Loucy (cell line): ENCODE measurements at regions not wholly inside any gene's neighbourhood (a gene's known extent, or its start where the extent isn't known, plus 50 kb on each side); places are given as distances from the start of the nearest gene placed in this dataset.
"Not testable (repeated sequence)": the region's sequence is repeated elsewhere in the genome, so short reads cannot be mapped to it uniquely, and the experiment has no call there.

Source experiments
- H2AFZ ChIP-seq: fragments of 200-600 bp; sonication (generic); 2 replicates; pipeline ENCODE4 v1.6.0; 2016; ENCODE audit warnings: antibody characterized with exemption, mild to moderate bottlenecking, low read length, moderate library complexity
- H3F3A ChIP-seq: fragments of 200-600 bp; 2 replicates; pipeline ENCODE4 v1.6.0; 2016; ENCODE audit warnings: antibody characterized with exemption, low read depth, mild to moderate bottlenecking
- H3K27me3 ChIP-seq: fragments of 200-600 bp; sonication (generic); 2 replicates; pipeline ENCODE4 v1.6.1; 2014; ENCODE audit warnings: low read length, mild to moderate bottlenecking; ENCODE audit not compliant: insufficient read depth, poor library complexity, severe bottlenecking
- H3K36me3 ChIP-seq: fragments of 200-600 bp; sonication (generic); 2 replicates; pipeline ENCODE4 v1.6.1; 2016; ENCODE audit warnings: low read length; ENCODE audit not compliant: insufficient read depth
- H3K4me1 ChIP-seq: fragments of 200-600 bp; sonication (generic); 2 replicates; pipeline ENCODE4 v1.5.1; 2014; ENCODE audit warnings: low read length, mild to moderate bottlenecking; ENCODE audit not compliant: insufficient read depth, poor library complexity, severe bottlenecking
- H3K4me2 ChIP-seq: fragments of 200-600 bp; sonication (generic); 2 replicates; pipeline ENCODE4 v1.6.0; 2014; ENCODE audit warnings: antibody characterized with exemption, low read length, low read depth, mild to moderate bottlenecking; ENCODE audit not compliant: poor library complexity, severe bottlenecking
- H3K4me3 ChIP-seq: fragments of 200-600 bp; sonication (generic); 2 replicates; pipeline ENCODE4 v1.5.1; 2014; ENCODE audit warnings: low read length, mild to moderate bottlenecking, mixed read lengths; ENCODE audit not compliant: poor library complexity, severe bottlenecking
- H3K79me2 ChIP-seq: fragments of 200-600 bp; sonication (generic); 2 replicates; pipeline ENCODE4 v1.6.1; 2014; ENCODE audit warnings: low read length; ENCODE audit not compliant: insufficient read depth
- H3K9ac ChIP-seq: fragments of 200-600 bp; sonication (generic); 2 replicates; pipeline ENCODE4 v1.6.0; 2014; ENCODE audit warnings: mild to moderate bottlenecking, low read depth, low read length, moderate library complexity; ENCODE audit not compliant: poor library complexity, severe bottlenecking
- H3K9me2 ChIP-seq: fragments of 200-600 bp; sonication (generic); replicated peaks from 2 replicates; pipeline ENCODE4 v1.6.1; 2016; ENCODE audit warnings: low read depth, low read length, mixed read lengths
- H3K9me3 ChIP-seq: fragments of 200-600 bp; sonication (generic); 2 replicates; pipeline ENCODE4 v1.6.1; 2014; ENCODE audit warnings: mild to moderate bottlenecking, antibody characterized with exemption, low read length, low read depth; ENCODE audit not compliant: insufficient read depth
- H4K20me1 ChIP-seq: fragments of 200-600 bp; sonication (generic); 2 replicates; pipeline ENCODE4 v1.6.0; 2014; ENCODE audit warnings: antibody characterized with exemption, low read length, mild to moderate bottlenecking; ENCODE audit not compliant: insufficient read depth, poor library complexity, severe bottlenecking
- EZH2phosphoT487 ChIP-seq: fragments of 200-600 bp; IDR thresholded peaks from 2 replicates; pipeline ENCODE4 v1.6.1; 2018; ENCODE audit warnings: antibody characterized with exemption, mild to moderate bottlenecking, moderate library complexity, borderline replicate concordance
- TF ChIP-seq, protein P1 (sequence below): fragments of 200-600 bp; sonication (generic); conservative IDR thresholded peaks from 2 replicates; pipeline ENCODE4 v1.5.1; 2014; ENCODE audit warnings: mild to moderate bottlenecking, antibody characterized with exemption, low read length

DNA sequence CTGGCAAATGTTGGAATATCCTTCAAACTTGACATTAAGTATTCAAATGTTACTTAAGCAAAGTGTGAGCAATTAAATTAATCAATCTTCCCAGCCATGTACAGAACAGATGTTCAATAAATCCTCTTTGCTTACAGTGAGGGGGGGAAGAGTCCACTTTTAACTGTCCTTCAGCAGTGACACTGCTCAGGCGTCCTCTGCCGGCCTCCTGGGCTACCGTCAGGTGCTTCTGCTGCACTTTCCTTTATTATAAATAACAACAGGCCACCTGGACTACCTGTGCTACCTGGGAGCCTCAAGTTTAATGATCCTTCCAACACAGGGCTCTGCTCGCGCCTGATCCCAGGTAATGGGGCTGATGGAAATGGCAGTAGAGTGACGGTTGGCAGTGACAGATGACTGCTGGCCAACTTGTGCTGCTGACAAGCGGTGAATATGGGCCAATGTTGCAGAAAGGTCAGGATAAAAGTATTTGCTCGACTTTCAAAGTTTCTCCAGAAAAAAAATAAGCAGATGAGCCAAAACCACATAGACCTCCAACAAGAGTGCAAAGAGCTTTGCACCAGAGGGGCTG, 460.0 kb upstream of the ZNF507 start:
- Histone ChIP-seq H3K4me1 (no peaks in the 10 kb centered on the region), H3F3A (no peaks in the 10 kb centered on the region), H3K4me2 (no peak overlapping the region), H3K36me3 (no peaks in the 10 kb centered on the region), H4K20me1 (no peaks in the 10 kb centered on the region), H3K9me3 (0 out of 2 replicates have a peak, but pooled peaks cover 6% of the 10 kb centered on the region), H2AFZ (no peak overlapping the region), H3K79me2 (no peaks in the 10 kb centered on the region), H3K9me2 (no peaks in the 10 kb centered on the region), H3K4me3 (no peak overlapping the region), H3K27me3 (no peaks in the 10 kb centered on the region), H3K9ac (no peak overlapping the region)
- no peak for TF ChIP-seq EZH2phosphoT487
- TF ChIP-seq, protein P1, sequence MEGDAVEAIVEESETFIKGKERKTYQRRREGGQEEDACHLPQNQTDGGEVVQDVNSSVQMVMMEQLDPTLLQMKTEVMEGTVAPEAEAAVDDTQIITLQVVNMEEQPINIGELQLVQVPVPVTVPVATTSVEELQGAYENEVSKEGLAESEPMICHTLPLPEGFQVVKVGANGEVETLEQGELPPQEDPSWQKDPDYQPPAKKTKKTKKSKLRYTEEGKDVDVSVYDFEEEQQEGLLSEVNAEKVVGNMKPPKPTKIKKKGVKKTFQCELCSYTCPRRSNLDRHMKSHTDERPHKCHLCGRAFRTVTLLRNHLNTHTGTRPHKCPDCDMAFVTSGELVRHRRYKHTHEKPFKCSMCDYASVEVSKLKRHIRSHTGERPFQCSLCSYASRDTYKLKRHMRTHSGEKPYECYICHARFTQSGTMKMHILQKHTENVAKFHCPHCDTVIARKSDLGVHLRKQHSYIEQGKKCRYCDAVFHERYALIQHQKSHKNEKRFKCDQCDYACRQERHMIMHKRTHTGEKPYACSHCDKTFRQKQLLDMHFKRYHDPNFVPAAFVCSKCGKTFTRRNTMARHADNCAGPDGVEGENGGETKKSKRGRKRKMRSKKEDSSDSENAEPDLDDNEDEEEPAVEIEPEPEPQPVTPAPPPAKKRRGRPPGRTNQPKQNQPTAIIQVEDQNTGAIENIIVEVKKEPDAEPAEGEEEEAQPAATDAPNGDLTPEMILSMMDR = no peak

DNA sequence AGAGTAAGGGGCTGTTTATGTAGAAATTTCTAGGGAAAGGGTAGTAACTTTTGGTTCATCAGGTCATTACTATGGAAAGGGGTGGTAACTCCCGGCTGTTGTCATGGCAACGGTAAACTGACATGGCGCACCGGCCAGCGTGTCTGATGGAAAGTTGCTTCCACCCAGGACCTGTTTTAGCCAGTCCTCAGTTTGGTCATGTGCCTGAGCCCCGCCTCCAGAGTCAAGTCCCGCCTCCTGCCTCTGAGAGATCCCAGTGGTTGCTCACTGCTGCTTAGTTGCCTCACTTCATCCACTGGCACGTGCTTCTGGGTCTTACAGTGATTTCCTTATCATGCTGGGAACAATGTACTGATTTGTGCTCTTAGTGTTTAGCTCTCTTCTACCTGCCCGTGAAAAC, 455.2 kb upstream of the ZNF507 start:
- Histone ChIP-seq H3K9me3 (peaks cover 3% of the 10 kb centered on the region; the same call in 1 of the 2 replicates), H3K4me1 (no peaks in the 10 kb centered on the region), H4K20me1 (no peaks in the 10 kb centered on the region), H2AFZ (no peak overlapping the region), H3K4me3 (no peak overlapping the region), H3K9ac (no peak overlapping the region), H3K36me3 (no peaks in the 10 kb centered on the region), H3K9me2 (no peaks in the 10 kb centered on the region), H3K27me3 (no peaks in the 10 kb centered on the region), H3K79me2 (no peaks in the 10 kb centered on the region), H3K4me2 (no peak overlapping the region), H3F3A (no peaks in the 10 kb centered on the region)
- TF ChIP-seq EZH2phosphoT487 = no peak
- TF ChIP-seq, protein P1 = no peak

DNA sequence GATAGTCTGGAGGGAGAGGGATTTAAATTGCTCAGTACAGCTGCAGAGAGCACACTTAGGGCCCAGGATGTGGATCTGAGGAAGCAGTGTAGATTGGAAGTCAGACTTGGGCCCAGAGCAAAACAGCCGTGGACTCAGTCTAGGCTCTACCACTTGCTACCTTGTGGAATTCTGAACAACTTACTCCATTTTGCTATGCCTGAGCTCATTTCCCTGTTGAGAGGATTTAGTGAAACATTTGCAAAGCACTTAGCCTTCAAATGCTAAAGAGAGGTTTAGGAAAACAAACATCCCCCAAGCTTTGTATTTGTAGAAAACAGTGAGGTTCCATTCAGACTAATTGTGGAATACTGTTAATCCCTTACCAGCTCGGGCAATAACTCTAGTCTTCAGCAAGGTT, 453.4 kb upstream of the ZNF507 start:
- Histone ChIP-seq H3K9me2 (no peaks in the 10 kb centered on the region), H3K27me3 (no peaks in the 10 kb centered on the region)

DNA sequence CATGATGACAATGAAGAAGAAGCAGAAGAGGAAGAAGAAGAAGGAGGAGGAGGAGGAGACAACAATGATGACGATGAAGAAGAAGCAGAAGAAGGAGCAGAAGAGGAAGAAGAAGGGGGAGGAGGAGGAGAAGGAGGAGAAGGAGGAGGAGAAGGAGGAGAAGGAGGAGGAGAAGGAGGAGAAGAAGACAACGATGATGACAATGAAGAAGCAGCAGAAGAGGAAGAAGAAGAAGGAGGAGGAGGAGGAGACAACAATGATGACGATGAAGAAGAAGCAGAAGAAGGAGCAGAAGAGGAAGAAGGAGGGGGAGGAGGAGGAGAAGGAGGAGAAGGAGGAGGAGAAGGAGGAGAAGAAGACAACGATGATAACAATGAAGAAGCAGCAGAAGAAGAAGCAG, 451.9 kb upstream of the ZNF507 start:
- not testable (repeated sequence) for H3K4me2 ChIP-seq, H3K9me3 ChIP-seq, H2AFZ ChIP-seq, H3K4me3 ChIP-seq, H3K27me3 ChIP-seq, H4K20me1 ChIP-seq, H3K9me2 ChIP-seq, H3K79me2 ChIP-seq, H3K9ac ChIP-seq, H3F3A ChIP-seq, H3K4me1 ChIP-seq, H3K36me3 ChIP-seq

More for the DNA sequence above, 453.4 kb upstream of the ZNF507 start:
- Histone ChIP-seq H3K79me2 (no peaks in the 10 kb centered on the region), H3K4me3 (no peak overlapping the region), H4K20me1 (no peaks in the 10 kb centered on the region), H3F3A (no peaks in the 10 kb centered on the region), H3K9ac (no peak overlapping the region), H3K36me3 (no peaks in the 10 kb centered on the region), H2AFZ (no peak overlapping the region), H3K9me3 (peaks cover 3% of the 10 kb centered on the region; the same call in 1 of the 2 replicates), H3K4me1 (no peaks in the 10 kb centered on the region), H3K4me2 (no peak overlapping the region)
- TF ChIP-seq EZH2phosphoT487 = no peak
- TF ChIP-seq, protein P1 = no peak
